H9 (cell line): ENCODE measurements at regions not wholly inside any gene's neighbourhood (a gene's known extent, or its start where the extent isn't known, plus 50 kb on each side); places are given as distances from the start of the nearest gene placed in this dataset.

Experiments used
- DNase-seq: peaks from one replicate; pipeline ENCODE4 v3.0.0-alpha.2; 2017
- H2AFZ ChIP-seq: one replicate; pipeline ENCODE4 v1.6.1; 2013; ENCODE audit warnings: mild to moderate bottlenecking, low read length, control low read depth, moderate library complexity
- H2AK5ac ChIP-seq: 2 replicates; pipeline ENCODE4 v1.6.1; 2013; ENCODE audit warnings: low read length, control low read depth, mixed read lengths; ENCODE audit not compliant: insufficient read length
- H2BK120ac ChIP-seq: one replicate; pipeline ENCODE4 v1.6.1; 2013; ENCODE audit warnings: low read depth, mild to moderate bottlenecking, low read length, control low read depth, inconsistent platforms; ENCODE audit not compliant: poor library complexity, severe bottlenecking
- H2BK12ac ChIP-seq: 2 replicates; pipeline ENCODE4 v1.6.1; 2013; ENCODE audit warnings: low read length, control low read depth, mixed read lengths, low read depth; ENCODE audit not compliant: insufficient read length
- H2BK15ac ChIP-seq: 2 replicates; pipeline ENCODE4 v1.6.1; 2013; ENCODE audit warnings: low read depth, low read length, control low read depth
- H2BK20ac ChIP-seq: one replicate; pipeline ENCODE4 v1.6.1; 2013; ENCODE audit warnings: low read depth, mild to moderate bottlenecking, low read length, control low read depth, inconsistent platforms; ENCODE audit not compliant: poor library complexity, severe bottlenecking
- H2BK5ac ChIP-seq: 2 replicates; pipeline ENCODE4 v1.6.1; 2013; ENCODE audit warnings: low read length, control low read depth, mixed read lengths; ENCODE audit not compliant: insufficient read length
- H3K14ac ChIP-seq: 2 replicates; pipeline ENCODE4 v1.6.1; 2013; ENCODE audit warnings: low read length, control low read depth; ENCODE audit not compliant: insufficient read depth
- H3K18ac ChIP-seq: 2 replicates; pipeline ENCODE4 v1.6.1; 2013; ENCODE audit warnings: low read depth, mild to moderate bottlenecking, mixed read lengths, low read length, control low read depth; ENCODE audit not compliant: insufficient read length
- H3K23ac ChIP-seq: 2 replicates; pipeline ENCODE4 v1.6.1; 2013; ENCODE audit warnings: low read length, control low read depth, mixed read lengths, low read depth; ENCODE audit not compliant: insufficient read length
- H3K23me2 ChIP-seq: 2 replicates; pipeline ENCODE4 v1.6.1; 2013; ENCODE audit warnings: low read depth, mild to moderate bottlenecking, mixed read lengths, low read length, control low read depth; ENCODE audit not compliant: insufficient read length, poor library complexity, severe bottlenecking
- H3K27ac ChIP-seq: 2 replicates; pipeline ENCODE4 v1.5.1; 2013; ENCODE audit warnings: low read length, control low read depth, mixed read lengths, low read depth; ENCODE audit not compliant: insufficient read length
- H3K27me3 ChIP-seq: 2 replicates; pipeline ENCODE4 v1.6.1; 2013; ENCODE audit warnings: low read length, control low read depth, inconsistent platforms; ENCODE audit not compliant: insufficient read depth
- H3K4ac ChIP-seq: 2 replicates; pipeline ENCODE4 v1.6.1; 2013; ENCODE audit warnings: low read depth, mild to moderate bottlenecking, control low read depth, inconsistent platforms, low read length, moderate library complexity
- H3K4me1 ChIP-seq: 2 replicates; pipeline ENCODE4 v1.6.1; 2013; ENCODE audit warnings: low read length, control low read depth, inconsistent platforms; ENCODE audit not compliant: insufficient read depth
- H3K4me2 ChIP-seq: 2 replicates; pipeline ENCODE4 v1.6.1; 2013; ENCODE audit warnings: low read length, control low read depth, mixed read lengths; ENCODE audit not compliant: insufficient read length, insufficient read depth
- H3K56ac ChIP-seq: 2 replicates; pipeline ENCODE4 v1.6.1; 2013; ENCODE audit warnings: low read depth, mild to moderate bottlenecking, mixed read lengths, low read length, control low read depth; ENCODE audit not compliant: insufficient read length
- H3K79me1 ChIP-seq: 2 replicates; pipeline ENCODE4 v1.6.1; 2013; ENCODE audit warnings: low read depth, mild to moderate bottlenecking, moderate library complexity, low read length, control low read depth, inconsistent platforms; ENCODE audit not compliant: insufficient read depth, poor library complexity, severe bottlenecking
- H3K79me2 ChIP-seq: 2 replicates; pipeline ENCODE4 v1.6.1; 2013; ENCODE audit warnings: low read length, control low read depth, inconsistent platforms; ENCODE audit not compliant: insufficient read depth
- H3K9ac ChIP-seq: 2 replicates; pipeline ENCODE4 v1.6.1; 2013; ENCODE audit warnings: low read length, control low read depth, mixed read lengths; ENCODE audit not compliant: insufficient read length; ENCODE audit errors: extremely low read depth
- H3K9me3 ChIP-seq: one replicate; pipeline ENCODE4 v1.6.1; 2013; ENCODE audit warnings: low read depth, low read length, inconsistent platforms; ENCODE audit not compliant: control insufficient read depth
- H3T11ph ChIP-seq: one replicate; pipeline ENCODE4 v1.6.1; 2013; ENCODE audit warnings: mild to moderate bottlenecking, low read length, control low read depth, inconsistent platforms
- H4K20me1 ChIP-seq: one replicate; pipeline ENCODE4 v1.6.1; 2013; ENCODE audit not compliant: control insufficient read depth, insufficient read length, insufficient read depth
- H4K5ac ChIP-seq: 2 replicates; pipeline ENCODE4 v1.6.1; 2013; ENCODE audit warnings: low read depth, mild to moderate bottlenecking, mixed read lengths, low read length, control low read depth; ENCODE audit not compliant: insufficient read length
- H4K8ac ChIP-seq: replicated peaks from 2 replicates; pipeline ENCODE4 v1.6.1; 2013; ENCODE audit warnings: low read length, control low read depth, mixed read lengths, low read depth; ENCODE audit not compliant: insufficient read length
- H4K91ac ChIP-seq: 2 replicates; pipeline ENCODE4 v1.6.1; 2013; ENCODE audit warnings: low read depth, mild to moderate bottlenecking, moderate library complexity, mixed read lengths, low read length, control low read depth; ENCODE audit not compliant: insufficient read length
- H3K27ac Mint-ChIP-seq, 3 experiments: 2 replicates in 2 of 3; 3 replicates in 1 of 3; pipeline ENCODE4 v1.8.0; 2020 to 2021; ENCODE audit warnings: mixed read lengths in 3 of 3, mild to moderate bottlenecking in 1 of 3, moderate library complexity in 1 of 3
- H3K27me3 Mint-ChIP-seq: 2 replicates; pipeline ENCODE4 v1.8.0; 2021; ENCODE audit warnings: low read depth, mild to moderate bottlenecking, moderate library complexity, mixed read lengths
- H3K36me3 Mint-ChIP-seq, 3 experiments: 2 replicates in 2 of 3; 3 replicates in 1 of 3; pipeline ENCODE4 v1.8.0; 2020 to 2021; ENCODE audit warnings: low read depth in 3 of 3, mixed read lengths in 3 of 3; ENCODE audit not compliant: insufficient read depth in 1 of 3
- H3K4me1 Mint-ChIP-seq, 2 experiments: 2 replicates each; pipeline ENCODE4 v1.8.0; 2020; ENCODE audit warnings: mixed read lengths in 2 of 2
- H3K4me3 Mint-ChIP-seq, 2 experiments: 2 replicates in 1 of 2; 3 replicates in 1 of 2; pipeline ENCODE4 v1.8.0; 2020 to 2021; ENCODE audit warnings: mild to moderate bottlenecking in 2 of 2, mixed read lengths in 2 of 2, moderate library complexity in 1 of 2
- H3K9me3 Mint-ChIP-seq, 2 experiments: 2 replicates in 1 of 2; 3 replicates in 1 of 2; pipeline ENCODE4 v1.8.0; 2020; ENCODE audit warnings: mild to moderate bottlenecking in 2 of 2, mixed read lengths in 2 of 2, moderate library complexity in 1 of 2
- WGBS: extraction: QIAGEN DNeasy Blood & Tissue Kit; methylation state at CpG from one replicate; pipeline ENCODE4 v1.1.7; 2013; ENCODE audit warnings: missing lambda C conversion rate, low lambda C conversion rate, mixed read lengths; ENCODE audit not compliant: insufficient read length; ENCODE audit errors: extremely low coverage; 5-methylcytosine and 5-hydroxymethylcytosine counted together
- TF ChIP-seq, protein P1 (sequence below): fragments of 200-600 bp; sonication (generic); conservative IDR thresholded peaks from 3 replicates; pipeline ENCODE4 v1.8.0; 2021; ENCODE audit warnings: antibody characterized with exemption, mild to moderate bottlenecking

DNA sequence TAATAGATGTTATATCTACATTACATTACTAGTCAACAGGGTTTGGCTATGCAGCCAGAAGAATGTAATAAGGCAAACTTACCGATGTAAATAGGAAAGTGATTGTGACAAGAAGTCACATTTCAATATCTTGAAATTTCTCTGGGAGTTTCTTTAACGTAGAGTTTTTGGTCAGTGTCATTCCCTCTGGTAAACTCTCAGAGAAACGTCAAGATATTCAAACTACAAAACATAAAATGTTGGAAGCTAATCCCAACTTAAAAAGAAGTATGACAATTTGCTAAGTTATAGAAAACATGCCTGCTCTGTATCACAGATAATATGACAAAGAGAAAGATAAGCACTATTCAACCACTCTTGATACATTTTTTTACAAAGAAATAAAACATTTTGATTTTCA is 111.2 kb upstream of the PRICKLE2 start:
- H4K5ac ChIP-seq, result no peak overlapping the region
- no peak overlapping the region for H3T11ph ChIP-seq
- H3K18ac ChIP-seq, result no peak overlapping the region
- no peak overlapping the region for H3K23ac ChIP-seq
- no peak overlapping the region for H2BK5ac ChIP-seq
- no peak overlapping the region for H2BK120ac ChIP-seq
- H3K4me1 Mint-ChIP-seq, result peaks cover 12% of the 10 kb centered on the region in 2 experiments
- H3K27me3 ChIP-seq, result no peaks in the 10 kb centered on the region
- H3K9me3 ChIP-seq, result no peaks in the 10 kb centered on the region
- no peaks in the 10 kb centered on the region for H3K79me1 ChIP-seq
- no peak overlapping the region for H2BK15ac ChIP-seq
- H4K8ac ChIP-seq, result no peak overlapping the region
- no peak overlapping the region for H2AFZ ChIP-seq
- no peaks in the 10 kb centered on the region for H3K23me2 ChIP-seq
- no peak overlapping the region for H2BK12ac ChIP-seq
- TF ChIP-seq, protein P1, sequence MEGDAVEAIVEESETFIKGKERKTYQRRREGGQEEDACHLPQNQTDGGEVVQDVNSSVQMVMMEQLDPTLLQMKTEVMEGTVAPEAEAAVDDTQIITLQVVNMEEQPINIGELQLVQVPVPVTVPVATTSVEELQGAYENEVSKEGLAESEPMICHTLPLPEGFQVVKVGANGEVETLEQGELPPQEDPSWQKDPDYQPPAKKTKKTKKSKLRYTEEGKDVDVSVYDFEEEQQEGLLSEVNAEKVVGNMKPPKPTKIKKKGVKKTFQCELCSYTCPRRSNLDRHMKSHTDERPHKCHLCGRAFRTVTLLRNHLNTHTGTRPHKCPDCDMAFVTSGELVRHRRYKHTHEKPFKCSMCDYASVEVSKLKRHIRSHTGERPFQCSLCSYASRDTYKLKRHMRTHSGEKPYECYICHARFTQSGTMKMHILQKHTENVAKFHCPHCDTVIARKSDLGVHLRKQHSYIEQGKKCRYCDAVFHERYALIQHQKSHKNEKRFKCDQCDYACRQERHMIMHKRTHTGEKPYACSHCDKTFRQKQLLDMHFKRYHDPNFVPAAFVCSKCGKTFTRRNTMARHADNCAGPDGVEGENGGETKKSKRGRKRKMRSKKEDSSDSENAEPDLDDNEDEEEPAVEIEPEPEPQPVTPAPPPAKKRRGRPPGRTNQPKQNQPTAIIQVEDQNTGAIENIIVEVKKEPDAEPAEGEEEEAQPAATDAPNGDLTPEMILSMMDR, result no peak
- no peaks in the 10 kb centered on the region for H4K20me1 ChIP-seq
- H3K4me1 ChIP-seq, result no peaks in the 10 kb centered on the region
- no peak overlapping the region for H2BK20ac ChIP-seq
- H3K56ac ChIP-seq, result no peak overlapping the region
- no peaks in the 10 kb centered on the region for H3K9me3 Mint-ChIP-seq
- no peak overlapping the region for H3K4me3 Mint-ChIP-seq
- H3K79me2 ChIP-seq, result no peaks in the 10 kb centered on the region
- H3K27ac Mint-ChIP-seq, result no peak overlapping the region
- no peak for DNase-seq
- H3K27me3 Mint-ChIP-seq, result no peaks in the 10 kb centered on the region
- no peak overlapping the region for H3K27ac ChIP-seq
- H3K9ac ChIP-seq, result no peak overlapping the region
- no peak overlapping the region for H3K4me2 ChIP-seq
- H2AK5ac ChIP-seq, result no peak overlapping the region
- no CpG with 5 or more reads among the region's 3 CpGs for WGBS
- H3K4ac ChIP-seq, result no peak overlapping the region
- no peak overlapping the region for H4K91ac ChIP-seq
- H3K14ac ChIP-seq, result no peak overlapping the region
- peaks cover 0 to 2% (median 0%) of the 10 kb centered on the region in 3 experiments; a peak in 1 of 7 replicates for H3K36me3 Mint-ChIP-seq
